Parathyroid adenoma (tissue), 2 donors: ENCODE measurements at regions not wholly inside any gene's neighbourhood (a gene's known extent, or its start where the extent isn't known, plus 50 kb on each side); places are given as distances from the start of the nearest gene placed in this dataset.
"Not testable (repeated sequence)": the region's sequence is repeated elsewhere in the genome, so short reads cannot be mapped to it uniquely, and the experiment has no call there.

Experiments
- H2AFZ ChIP-seq: fragments of 300-600 bp; sonication (generic); one replicate; pipeline ENCODE4 v1.7.0; 2017; ENCODE audit warnings: antibody characterized with exemption, mild to moderate bottlenecking
- H3K27ac ChIP-seq: fragments of 300-600 bp; sonication (generic); one replicate; pipeline ENCODE4 v1.7.0; 2017
- H3K27me3 ChIP-seq: fragments of 300-600 bp; sonication (generic); one replicate; pipeline ENCODE4 v1.7.0; 2017; ENCODE audit warnings: low read length; ENCODE audit not compliant: control insufficient read depth, insufficient read depth
- H3K36me3 ChIP-seq: fragments of 300-600 bp; sonication (generic); one replicate; pipeline ENCODE4 v1.7.0; 2017; ENCODE audit warnings: low read length; ENCODE audit not compliant: control insufficient read depth, insufficient read depth
- H3K4me1 ChIP-seq: fragments of 300-600 bp; sonication (generic); one replicate; pipeline ENCODE4 v1.7.0; 2017; ENCODE audit warnings: control low read depth
- H3K4me2 ChIP-seq: fragments of 300-600 bp; sonication (generic); one replicate; pipeline ENCODE4 v1.7.0; 2017; ENCODE audit warnings: low read length
- H3K4me3 ChIP-seq: fragments of 300-600 bp; sonication (generic); one replicate; pipeline ENCODE4 v1.7.0; 2017; ENCODE audit warnings: low read depth, low read length
- H3K79me2 ChIP-seq: fragments of 300-600 bp; sonication (generic); one replicate; pipeline ENCODE4 v1.7.0; 2017; ENCODE audit warnings: control low read depth
- H3K9ac ChIP-seq: fragments of 300-600 bp; sonication (generic); one replicate; pipeline ENCODE4 v1.7.0; 2017; ENCODE audit warnings: mild to moderate bottlenecking
- H3K9me3 ChIP-seq: fragments of 300-600 bp; sonication (generic); one replicate; pipeline ENCODE4 v1.7.0; 2017; ENCODE audit warnings: low read length; ENCODE audit not compliant: control insufficient read depth
- CTCF ChIP-seq: fragments of 300-600 bp; sonication (generic); IDR thresholded peaks from one replicate; pipeline ENCODE4 v1.7.0; 2017; ENCODE audit warnings: antibody characterized with exemption, mild to moderate bottlenecking
- donor health status: primary hyperparathyroidism.

DNA sequence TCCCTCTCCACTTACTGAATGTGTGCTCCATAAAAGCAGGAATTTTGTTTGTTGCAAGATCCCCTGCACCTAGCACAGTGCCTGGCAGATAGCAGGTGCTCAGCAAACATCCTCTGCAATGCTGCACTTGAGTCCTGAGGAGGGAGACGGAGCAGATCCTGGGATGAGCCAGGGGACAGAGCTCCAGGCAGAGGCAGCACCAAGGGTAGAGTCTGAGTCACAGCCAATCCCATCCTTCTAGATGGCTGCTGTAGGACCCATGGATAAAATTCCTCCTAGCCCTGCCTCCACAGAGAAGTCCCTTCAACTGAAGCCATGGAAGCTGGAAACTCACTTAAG is 59.3 kb upstream of the SULF2 start:
- not testable (repeated sequence) for H3K9me3 ChIP-seq, H3K79me2 ChIP-seq, H3K9ac ChIP-seq, H3K27me3 ChIP-seq, H3K4me1 ChIP-seq, H3K4me2 ChIP-seq, H2AFZ ChIP-seq, H3K27ac ChIP-seq, H3K4me3 ChIP-seq, H3K36me3 ChIP-seq

DNA sequence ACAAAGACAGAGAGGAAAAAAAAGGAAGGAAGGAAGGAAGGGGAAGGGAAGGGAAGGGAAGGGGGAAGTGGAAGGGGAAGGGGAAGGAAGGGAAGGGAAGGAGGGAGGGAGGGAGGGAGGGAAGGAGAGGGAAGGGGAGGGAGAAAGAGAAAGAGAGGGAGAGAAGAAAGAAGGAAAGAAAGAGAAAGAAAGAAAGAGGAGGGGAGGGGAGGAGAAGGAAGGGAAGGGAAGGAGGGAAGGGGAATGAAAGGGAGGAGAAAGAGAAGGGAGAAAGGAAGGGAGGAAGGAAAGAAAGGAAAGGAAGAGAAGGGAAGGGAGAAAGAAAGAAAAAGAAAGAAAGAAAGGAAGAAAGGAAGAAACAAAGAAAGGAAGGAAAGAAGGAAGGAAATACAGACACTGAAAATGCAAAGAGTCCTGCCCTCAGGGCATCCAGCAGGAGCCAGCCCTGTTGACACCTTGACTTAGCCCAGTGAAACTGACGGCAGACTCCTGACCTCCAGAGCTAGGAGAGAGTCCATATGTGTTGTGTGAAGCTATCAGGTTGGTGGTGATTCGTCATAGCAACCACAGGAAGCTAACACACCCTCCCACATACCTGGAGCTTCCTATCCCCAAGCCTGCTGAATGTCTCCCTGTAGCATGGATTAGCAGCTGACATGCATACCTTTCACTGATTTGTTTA is 58.7 kb upstream of the SULF2 start:
- Histone ChIP-seq H3K79me2 (no peaks in the 10 kb centered on the region), H3K4me1 (no peaks in the 10 kb centered on the region), H2AFZ (no peak overlapping the region), H3K9me3 (no peaks in the 10 kb centered on the region), H3K36me3 (no peaks in the 10 kb centered on the region), H3K4me2 (no peak overlapping the region), H3K27me3 (no peaks in the 10 kb centered on the region), H3K9ac (no peak overlapping the region), H3K4me3 (no peak overlapping the region), H3K27ac (no peak overlapping the region)
- no peak for TF ChIP-seq CTCF

DNA sequence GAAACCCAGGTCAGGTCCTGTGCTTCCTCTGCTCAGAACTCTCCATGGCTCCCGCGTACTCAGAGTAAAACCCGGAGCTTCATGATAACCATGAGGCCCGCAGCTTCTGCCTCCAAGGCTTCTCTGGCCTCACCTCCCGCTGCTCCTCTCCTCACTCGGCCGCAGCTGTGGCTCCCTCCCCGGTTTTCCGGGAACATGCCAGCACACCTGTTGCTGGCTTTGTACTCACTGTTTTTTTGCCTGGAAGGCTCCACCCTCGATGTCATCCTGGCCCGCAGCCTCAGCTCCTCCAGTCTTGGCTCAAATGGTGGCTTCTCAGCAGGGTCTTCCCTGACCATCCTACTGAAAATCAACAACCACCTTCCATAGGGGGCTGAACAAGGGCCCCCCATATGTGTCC is 57.7 kb upstream of the SULF2 start:
- H3K36me3 ChIP-seq, H3K79me2 ChIP-seq, H3K9ac ChIP-seq, H3K27me3 ChIP-seq, H3K9me3 ChIP-seq, H3K4me2 ChIP-seq, H2AFZ ChIP-seq, H3K27ac ChIP-seq, H3K4me1 ChIP-seq, H3K4me3 ChIP-seq: not testable (repeated sequence)

GRCh38 chr20:47842004-47842403 is 56.7 kb upstream of the SULF2 start:
- not testable (repeated sequence) for H3K79me2 ChIP-seq, H3K36me3 ChIP-seq, H3K27me3 ChIP-seq, H3K4me2 ChIP-seq, H3K27ac ChIP-seq, H3K9ac ChIP-seq, H3K4me3 ChIP-seq, H3K9me3 ChIP-seq, H2AFZ ChIP-seq, H3K4me1 ChIP-seq

GRCh38 chr20:47836256-47836817 is 51.1 kb upstream of the SULF2 start:
- not testable (repeated sequence) for H3K4me1 ChIP-seq, H3K36me3 ChIP-seq, H3K9me3 ChIP-seq, H3K27ac ChIP-seq, H2AFZ ChIP-seq, H3K4me2 ChIP-seq, H3K4me3 ChIP-seq, H3K79me2 ChIP-seq, H3K9ac ChIP-seq, H3K27me3 ChIP-seq
